ENCODE measurements at regions not wholly inside any gene's neighbourhood (a gene's known extent, or its start where the extent isn't known, plus 50 kb on each side); places are given as distances from the start of the nearest gene placed in this dataset.

GRCh38 chr15:77742127-77742526 is 109.4 kb upstream of the LINGO1 start:
- TF ChIP-seq POLR2A (IDR thresholded peaks at IDR 0.05): no peak
- TF ChIP-seq, protein P1, sequence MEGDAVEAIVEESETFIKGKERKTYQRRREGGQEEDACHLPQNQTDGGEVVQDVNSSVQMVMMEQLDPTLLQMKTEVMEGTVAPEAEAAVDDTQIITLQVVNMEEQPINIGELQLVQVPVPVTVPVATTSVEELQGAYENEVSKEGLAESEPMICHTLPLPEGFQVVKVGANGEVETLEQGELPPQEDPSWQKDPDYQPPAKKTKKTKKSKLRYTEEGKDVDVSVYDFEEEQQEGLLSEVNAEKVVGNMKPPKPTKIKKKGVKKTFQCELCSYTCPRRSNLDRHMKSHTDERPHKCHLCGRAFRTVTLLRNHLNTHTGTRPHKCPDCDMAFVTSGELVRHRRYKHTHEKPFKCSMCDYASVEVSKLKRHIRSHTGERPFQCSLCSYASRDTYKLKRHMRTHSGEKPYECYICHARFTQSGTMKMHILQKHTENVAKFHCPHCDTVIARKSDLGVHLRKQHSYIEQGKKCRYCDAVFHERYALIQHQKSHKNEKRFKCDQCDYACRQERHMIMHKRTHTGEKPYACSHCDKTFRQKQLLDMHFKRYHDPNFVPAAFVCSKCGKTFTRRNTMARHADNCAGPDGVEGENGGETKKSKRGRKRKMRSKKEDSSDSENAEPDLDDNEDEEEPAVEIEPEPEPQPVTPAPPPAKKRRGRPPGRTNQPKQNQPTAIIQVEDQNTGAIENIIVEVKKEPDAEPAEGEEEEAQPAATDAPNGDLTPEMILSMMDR (IDR thresholded peaks at IDR 0.05): no peak

Data from heart left ventricle (tissue), 13 donors.